K562 (cell line): ENCODE measurements at regions not wholly inside any gene's neighbourhood (a gene's known extent, or its start where the extent isn't known, plus 50 kb on each side); places are given as distances from the start of the nearest gene placed in this dataset.

Experiments used
- ATAC-seq: fragments of 200-7000 bp; cut with Tn5 transposase; 3 replicates; pipeline ENCODE4 v1.9.1; 2020; ENCODE audit warnings: moderate library complexity
- BruUV-seq: library from RNA; stranded (reverse); fragments of 400-500 nt; replicated peaks from 2 replicates; lab custom pipeline; 2021; lab: Mats Ljungman, UMichigan
- CTCF ChIA-PET: fragments of 300-600 bp; formaldehyde crosslinking; extraction: SDS; loops from one replicate; lab custom pipeline; 2021; ENCODE audit warnings: low intra/inter-chr PET ratio; lab: Yijun Ruan, JAX
- POLR2A ChIA-PET: fragments of 300-600, 350-650 bp; sonication (Branson Sonifier 250); formaldehyde crosslinking; extraction: SDS; loops from one replicate; lab custom pipeline; 2021; ENCODE audit warnings: antibody characterized with exemption, inconsistent platforms; lab: Yijun Ruan, JAX
- DNase-seq, 4 experiments: peaks; one replicate each; pipeline versions ENCODE4 v3.0.0 to v3.0.0-alpha.2; 2011 to 2018; ENCODE audit warnings: low spot score in 3 of 4, mixed read lengths in 3 of 4; ENCODE audit errors: extremely low read depth in 1 of 4
- FAIRE-seq: peaks from 2 replicates; lab custom pipeline; 2011; peaks lifted over from hg19 to GRCh38; lab: Jason Lieb, UNC
- H2AFZ ChIP-seq: 2 replicates; pipeline ENCODE4 v1.6.0; 2011; ENCODE audit warnings: low read depth, low read length, control low read depth, inconsistent platforms
- H3K27ac ChIP-seq: fragments of 200-600 bp; 3 replicates; pipeline ENCODE4 v1.8.0; 2011; ENCODE audit warnings: low read depth, mild to moderate bottlenecking, control low read depth, inconsistent platforms, low read length, moderate library complexity, mixed read lengths; ENCODE audit errors: extremely low read depth
- H3K27me3 ChIP-seq, 2 experiments: fragments of 300-600 bp in 1 of 2; 2 replicates in 1 of 2; 3 replicates in 1 of 2; pipeline versions ENCODE4 v1.6.0 to v1.8.0; 2011; ENCODE audit warnings: inconsistent platforms in 2 of 2, low read length in 2 of 2, mild to moderate bottlenecking in 1 of 2, mixed read lengths in 1 of 2, moderate library complexity in 1 of 2; ENCODE audit not compliant: control insufficient read depth in 2 of 2, insufficient read depth in 2 of 2
- H3K36me3 ChIP-seq: fragments of 300-600 bp; 3 replicates; pipeline ENCODE4 v1.8.0; 2011; ENCODE audit warnings: mild to moderate bottlenecking, low read length, inconsistent platforms; ENCODE audit not compliant: control insufficient read depth, insufficient read depth
- H3K4me1 ChIP-seq, 2 experiments: fragments of 200-600 bp in 1 of 2; replicated peaks in 1 of 2; 2 replicates in 1 of 2; 3 replicates in 1 of 2; pipeline versions ENCODE4 v1.5.1 to v1.8.0; 2011; ENCODE audit warnings: inconsistent platforms in 2 of 2, low read length in 2 of 2, mild to moderate bottlenecking in 1 of 2, mixed read lengths in 1 of 2, moderate library complexity in 1 of 2; ENCODE audit not compliant: control insufficient read depth in 2 of 2, insufficient read depth in 2 of 2
- H3K4me2 ChIP-seq: 2 replicates; pipeline ENCODE4 v1.6.1; 2011; ENCODE audit warnings: low read length, control low read depth, inconsistent platforms, mixed read lengths; ENCODE audit not compliant: insufficient read depth
- H3K4me3 ChIP-seq: fragments of 200-600 bp; sonication (generic), shearing (Covaris generic); 2 replicates; pipeline ENCODE4 v1.5.1; 2016; ENCODE audit warnings: control low read depth, inconsistent platforms
- H3K79me2 ChIP-seq: fragments of 200-600 bp; 3 replicates; pipeline ENCODE4 v1.8.0; 2011; ENCODE audit warnings: low read length, inconsistent platforms; ENCODE audit not compliant: control insufficient read depth, insufficient read depth
- H3K9ac ChIP-seq, 2 experiments: 2 replicates each; pipeline versions ENCODE4 v1.6.0 to v1.6.1; 2011; ENCODE audit warnings: low read depth in 2 of 2, low read length in 2 of 2, control low read depth in 1 of 2, inconsistent platforms in 1 of 2, mild to moderate bottlenecking in 1 of 2, mixed read lengths in 1 of 2; ENCODE audit not compliant: insufficient read depth in 1 of 2
- H3K9me1 ChIP-seq: one replicate; pipeline ENCODE4 v1.6.0; 2011; ENCODE audit warnings: inconsistent platforms, mild to moderate bottlenecking, low read length, moderate library complexity; ENCODE audit not compliant: control insufficient read depth, insufficient read depth
- H3K9me3 ChIP-seq: replicated peaks from 2 replicates; pipeline ENCODE4 v1.5.1; 2011; ENCODE audit warnings: low read depth, low read length, inconsistent platforms; ENCODE audit not compliant: control insufficient read depth, insufficient read depth
- H4K20me1 ChIP-seq: replicated peaks from 2 replicates; pipeline ENCODE4 v1.6.1; 2011; ENCODE audit warnings: low read length, inconsistent platforms, mixed read lengths; ENCODE audit not compliant: control insufficient read depth, insufficient read depth
- POLR2AphosphoS2 ChIP-seq: IDR thresholded peaks from 2 replicates; pipeline ENCODE4 v1.6.1; 2012; ENCODE audit warnings: low read length, improper control_type of control experiment
- RFX1 ChIP-seq: fragments of 450-650 bp; IDR thresholded peaks from 2 replicates; pipeline ENCODE4 v1.6.1; 2016; ENCODE audit warnings: mild to moderate bottlenecking, moderate library complexity
- SNRNP70 ChIP-seq: fragments of 200-400 bp; formaldehyde crosslinking; optimal IDR thresholded peaks from 2 replicates; pipeline ENCODE3; 2017; ENCODE audit warnings: low read depth, low read length
- ZNF318 ChIP-seq, 2 experiments: fragments of 450-650 bp; IDR thresholded peaks; 2 replicates each; pipeline ENCODE4 v1.6.1; 2016; ENCODE audit warnings: mild to moderate bottlenecking in 2 of 2, borderline replicate concordance in 1 of 2, low read depth in 1 of 2, moderate library complexity in 1 of 2
- WGBS: fragments of 100-300 bp; shearing (Covaris generic); methylation state at CpG from one replicate; pipeline ENCODE4 v1.1.6; 2016; ENCODE audit warnings: low coverage, mixed read lengths; ENCODE audit not compliant: insufficient coverage; ENCODE audit errors: missing lambda C conversion rate; 5-methylcytosine and 5-hydroxymethylcytosine counted together
- in situ Hi-C: fragments of 300-500 bp; cut with MboI; formaldehyde crosslinking; loops from 4 replicates; pipeline ENCODE4 v1.15.0; 2018; ENCODE audit warnings: inconsistent platforms, mixed read lengths
- intact Hi-C: fragments of 100-400 bp; cut with micrococcal nuclease; formaldehyde crosslinking; loops from 2 replicates; pipeline ENCODE4 v1.14.2; 2022
- TF ChIP-seq, protein P1 (sequence below), 2 experiments: fragments of 450-650 bp; formaldehyde crosslinking in 1 of 2; IDR thresholded peaks; 2 replicates each; pipeline versions ENCODE4 v1.4.0 to v1.6.1; 2014 to 2020; ENCODE audit warnings: mild to moderate bottlenecking in 2 of 2, borderline replicate concordance in 1 of 2, low read depth in 1 of 2

GRCh38 chr10:57818522-57818921 is 449.2 kb downstream of the IPMK start:
- ATAC-seq: no peak
- TF ChIP-seq, protein P1, sequence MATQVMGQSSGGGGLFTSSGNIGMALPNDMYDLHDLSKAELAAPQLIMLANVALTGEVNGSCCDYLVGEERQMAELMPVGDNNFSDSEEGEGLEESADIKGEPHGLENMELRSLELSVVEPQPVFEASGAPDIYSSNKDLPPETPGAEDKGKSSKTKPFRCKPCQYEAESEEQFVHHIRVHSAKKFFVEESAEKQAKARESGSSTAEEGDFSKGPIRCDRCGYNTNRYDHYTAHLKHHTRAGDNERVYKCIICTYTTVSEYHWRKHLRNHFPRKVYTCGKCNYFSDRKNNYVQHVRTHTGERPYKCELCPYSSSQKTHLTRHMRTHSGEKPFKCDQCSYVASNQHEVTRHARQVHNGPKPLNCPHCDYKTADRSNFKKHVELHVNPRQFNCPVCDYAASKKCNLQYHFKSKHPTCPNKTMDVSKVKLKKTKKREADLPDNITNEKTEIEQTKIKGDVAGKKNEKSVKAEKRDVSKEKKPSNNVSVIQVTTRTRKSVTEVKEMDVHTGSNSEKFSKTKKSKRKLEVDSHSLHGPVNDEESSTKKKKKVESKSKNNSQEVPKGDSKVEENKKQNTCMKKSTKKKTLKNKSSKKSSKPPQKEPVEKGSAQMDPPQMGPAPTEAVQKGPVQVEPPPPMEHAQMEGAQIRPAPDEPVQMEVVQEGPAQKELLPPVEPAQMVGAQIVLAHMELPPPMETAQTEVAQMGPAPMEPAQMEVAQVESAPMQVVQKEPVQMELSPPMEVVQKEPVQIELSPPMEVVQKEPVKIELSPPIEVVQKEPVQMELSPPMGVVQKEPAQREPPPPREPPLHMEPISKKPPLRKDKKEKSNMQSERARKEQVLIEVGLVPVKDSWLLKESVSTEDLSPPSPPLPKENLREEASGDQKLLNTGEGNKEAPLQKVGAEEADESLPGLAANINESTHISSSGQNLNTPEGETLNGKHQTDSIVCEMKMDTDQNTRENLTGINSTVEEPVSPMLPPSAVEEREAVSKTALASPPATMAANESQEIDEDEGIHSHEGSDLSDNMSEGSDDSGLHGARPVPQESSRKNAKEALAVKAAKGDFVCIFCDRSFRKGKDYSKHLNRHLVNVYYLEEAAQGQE (IDR thresholded peaks at IDR 0.05; ENCODE audit: borderline replicate concordance): no peak
- TF ChIP-seq, protein P1 (CRISPR knock-in tag; IDR thresholded peaks at IDR 0.05; ENCODE audit: low read depth): no peak
- TF ChIP-seq RFX1: no peak
- no peak for TF ChIP-seq POLR2AphosphoS2
- TF ChIP-seq ZNF318 (IDR thresholded peaks at IDR 0.05; ENCODE audit: borderline replicate concordance in 1 of 2, low read depth in 1 of 2): no peak
- TF ChIP-seq SNRNP70: no peak

More at GRCh38 chr10:57818522-57818921, 449.2 kb downstream of the IPMK start:
- Histone ChIP-seq H3K9me1 (no peaks in the 10 kb centered on the region), H3K27me3 (no peaks in the 10 kb centered on the region), H3K4me2 (no peak overlapping the region), H3K36me3 (no peaks in the 10 kb centered on the region), H3K27ac (no peak overlapping the region), H3K79me2 (no peaks in the 10 kb centered on the region), H3K9me3 (no peaks in the 10 kb centered on the region), H4K20me1 (no peaks in the 10 kb centered on the region), H3K9ac (no peak overlapping the region), H3K4me1 (no peaks in the 10 kb centered on the region), H2AFZ (no peak overlapping the region), H3K4me3 (no peak overlapping the region)
- intact Hi-C loops: no loop called here
- WGBS: 0% methylated on average over 1 of the region's 1 CpG
- ChIA-PET POLR2A (interaction anchor here (0.6 kb wide), 1 partner anchor 992 kb away, joined by 3 read pairs; no protein-coding TSS in a partner anchor), CTCF (no interaction called here)
- in situ Hi-C loops: no loop called here
- FAIRE-seq (no peak), DNase-seq (no peak)
- no TSS peak for BruUV-seq
